Breast epithelium (tissue), 3 donors: ENCODE measurements at regions not wholly inside any gene's neighbourhood (a gene's known extent, or its start where the extent isn't known, plus 50 kb on each side); places are given as distances from the start of the nearest gene placed in this dataset.

Experiments
- POLR2A ChIP-seq: fragments of 450-650 bp; IDR thresholded peaks from one replicate; pipeline ENCODE4 v1.6.1; 2016; ENCODE audit warnings: antibody characterized with exemption, mild to moderate bottlenecking, moderate library complexity
- POLR2AphosphoS5 ChIP-seq, 3 donors: sonication (generic); formaldehyde crosslinking; IDR thresholded peaks; one replicate each; pipeline ENCODE4 v1.6.1; 2017; ENCODE audit warnings: antibody characterized with exemption in 3 of 3

GRCh38 chr18:67864677-67865340 lies 348.3 kb upstream of the DSEL start:
- TF ChIP-seq POLR2AphosphoS5 (IDR thresholded peaks at IDR 0.05): no peak
- no peak for TF ChIP-seq POLR2A
